ENCODE measurements at regions not wholly inside any gene's neighbourhood (a gene's known extent, or its start where the extent isn't known, plus 50 kb on each side); places are given as distances from the start of the nearest gene placed in this dataset.

GRCh38 chr1:222250376-222250775, 297.5 kb downstream of the HHIPL2 start:
- TF ChIP-seq ZNF274 (IDR thresholded peaks at IDR 0.05; ENCODE audit: low read depth, low read length) = no peak
- no peak for TF ChIP-seq SUZ12 (IDR thresholded peaks at IDR 0.05; ENCODE audit: extremely low read depth, insufficient read depth, insufficient read length)
- no peak for TF ChIP-seq YY1 (IDR thresholded peaks at IDR 0.05; ENCODE audit: insufficient read depth, insufficient read length)

Measured in NT2/D1 (cell line).